ENCODE measurements at regions not wholly inside any gene's neighbourhood (a gene's known extent, or its start where the extent isn't known, plus 50 kb on each side); places are given as distances from the start of the nearest gene placed in this dataset.
"Not testable (repeated sequence)": the region's sequence is repeated elsewhere in the genome, so short reads cannot be mapped to it uniquely, and the experiment has no call there.

GRCh38 chr5:91937121-91937520, 554.0 kb upstream of the ARRDC3 start:
- intact Hi-C loops (cut with DNase I; ENCODE audit: low total_unique reads): no loop called here
- no peak for TF ChIP-seq POLR2AphosphoS5 (IDR thresholded peaks at IDR 0.05)
- no peak for TF ChIP-seq POLR2A (IDR thresholded peaks at IDR 0.05)
- no peak for TF ChIP-seq CTCF (IDR thresholded peaks at IDR 0.05 in 8 of 11, conservative IDR thresholded peaks at IDR 0.05 in 3 of 11)
- no peak for DNase-seq

GRCh38 chr5:91929522-91929817, 546.4 kb upstream of the ARRDC3 start:
- Histone ChIP-seq H3K4me3 (no peak overlapping the region), H3K4me1 (no peaks in the 10 kb centered on the region), H3K27ac (no peak overlapping the region), H3K36me3 (no peaks in the 10 kb centered on the region), H3K9me3 (no peaks in the 10 kb centered on the region), H3K27me3 (replicated peaks in 1 of 7) (no peaks in the 10 kb centered on the region)
- intact Hi-C loops (cut with DNase I; ENCODE audit: low total_unique reads): no loop called here
- DNase-seq: no peak
- 75 to 85% (median 81%) methylated on average over 1 of the region's 1 CpG for WGBS, 5 donors
- TF ChIP-seq POLR2AphosphoS5 (IDR thresholded peaks at IDR 0.05): no peak
- TF ChIP-seq POLR2A (IDR thresholded peaks at IDR 0.05): no peak

More at GRCh38 chr5:91937121-91937520, 554.0 kb upstream of the ARRDC3 start:
- Histone ChIP-seq H3K27ac (no peak overlapping the region), H3K4me1 (no peaks in the 10 kb centered on the region), H3K27me3 (replicated peaks in 1 of 7) (no peaks in the 10 kb centered on the region), H3K36me3 (no peaks in the 10 kb centered on the region), H3K4me3 (no peak overlapping the region), H3K9me3 (no peaks in the 10 kb centered on the region)

- 47 to 98% (median 91%) methylated on average over 1 of the region's 1 CpG for WGBS, 5 donors
- Histone ChIP-seq H3K27ac (no peak overlapping the region), H3K4me3 (no peak overlapping the region), H3K27me3 (replicated peaks in 1 of 7) (no peaks in the 10 kb centered on the region), H3K36me3 (no peaks in the 10 kb centered on the region), H3K4me1 (no peaks in the 10 kb centered on the region), H3K9me3 (no peaks in the 10 kb centered on the region)
- DNase-seq: no peak
- intact Hi-C loops (cut with DNase I; ENCODE audit: low total_unique reads): no loop called here
- TF ChIP-seq CTCF (IDR thresholded peaks at IDR 0.05 in 8 of 11, conservative IDR thresholded peaks at IDR 0.05 in 3 of 11) (peak in 5 of 11 experiments; percentile 13 to 38 (median 26)), POLR2AphosphoS5 (IDR thresholded peaks at IDR 0.05) (no peak)
These were observed 545.8 kb upstream of the ARRDC3 start for GRCh38 chr5:91928754-91929521.

- H3K36me3 ChIP-seq: no peaks in the 10 kb centered on the region
- no peak overlapping the region for H3K4me3 ChIP-seq
- no peaks in the 10 kb centered on the region for H3K4me1 ChIP-seq
- WGBS, 5 donors: 80 to 93% (median 82%) methylated on average over 2 of the region's 2 CpGs
- TF ChIP-seq CTCF (IDR thresholded peaks at IDR 0.05 in 8 of 11, conservative IDR thresholded peaks at IDR 0.05 in 3 of 11) (no peak), POLR2A (IDR thresholded peaks at IDR 0.05) (no peak), POLR2AphosphoS5 (IDR thresholded peaks at IDR 0.05) (no peak)
- intact Hi-C loops (cut with DNase I; ENCODE audit: low total_unique reads): no loop called here
- no peaks in the 10 kb centered on the region for H3K27me3 ChIP-seq (replicated peaks in 1 of 7)
- no peak overlapping the region for H3K27ac ChIP-seq
- no peaks in the 10 kb centered on the region for H3K9me3 ChIP-seq
- no peak for DNase-seq
These were observed 544.3 kb upstream of the ARRDC3 start for GRCh38 chr5:91927439-91927838.

- Histone ChIP-seq H3K27me3 (replicated peaks in 1 of 7) (no peaks in the 10 kb centered on the region), H3K36me3 (no peaks in the 10 kb centered on the region), H3K4me3 (no peak overlapping the region), H3K4me1 (no peaks in the 10 kb centered on the region), H3K27ac (no peak overlapping the region), H3K9me3 (no peaks in the 10 kb centered on the region)
- WGBS, 5 donors: 57 to 86% (median 69%) methylated on average over 1 of the region's 1 CpG
- no peak for DNase-seq
- TF ChIP-seq CTCF (IDR thresholded peaks at IDR 0.05 in 8 of 11, conservative IDR thresholded peaks at IDR 0.05 in 3 of 11): no peak
- no peak for TF ChIP-seq POLR2A (IDR thresholded peaks at IDR 0.05)
- no peak for TF ChIP-seq POLR2AphosphoS5 (IDR thresholded peaks at IDR 0.05)
- intact Hi-C loops (cut with DNase I; ENCODE audit: low total_unique reads): no loop called here
These were observed 542.1 kb upstream of the ARRDC3 start for GRCh38 chr5:91925249-91925648.

- H3K27ac ChIP-seq; H3K9me3 ChIP-seq; intact Hi-C loops (cut with DNase I; ENCODE audit: low total_unique reads); H3K4me1 ChIP-seq; H3K36me3 ChIP-seq; H3K4me3 ChIP-seq; H3K27me3 ChIP-seq (replicated peaks in 1 of 7): not testable (repeated sequence)
- peak; percentile 67 for DNase-seq
- 90 to 95% (median 91%) methylated on average over 32 to 51 of the region's 51 CpGs for WGBS, 5 donors
These were observed 534.1 kb upstream of the ARRDC3 start for GRCh38 chr5:91917037-91917814.

Data from spleen (tissue), 11 donors.